Activated CD4-positive, alpha-beta T cell treated with anti-CD3 and anti-CD28 coated beads, Interleukin-2, amount 10 ng/mL, durations not matched to agents 24 days and 14 days (primary cell): ENCODE measurements at regions not wholly inside any gene's neighbourhood (a gene's known extent, or its start where the extent isn't known, plus 50 kb on each side); places are given as distances from the start of the nearest gene placed in this dataset.
"Not testable (repeated sequence)": the region's sequence is repeated elsewhere in the genome, so short reads cannot be mapped to it uniquely, and the experiment has no call there.

Experiments used
- DNase-seq: peaks from one replicate; pipeline ENCODE4 v3.0.0; 2022
- H3K27ac Mint-ChIP-seq: one replicate; pipeline ENCODE4 v1.8.0; 2022; ENCODE audit warnings: mild to moderate bottlenecking, mixed read lengths
- H3K27me3 Mint-ChIP-seq: one replicate; pipeline ENCODE4 v1.8.0; 2022; ENCODE audit warnings: mixed read lengths
- H3K36me3 Mint-ChIP-seq: one replicate; pipeline ENCODE4 v1.8.0; 2022; ENCODE audit warnings: low read depth, mild to moderate bottlenecking, mixed read lengths
- H3K4me1 Mint-ChIP-seq: one replicate; pipeline ENCODE4 v1.8.0; 2021; ENCODE audit warnings: mixed read lengths
- H3K4me3 Mint-ChIP-seq: one replicate; pipeline ENCODE4 v1.8.0; 2022; ENCODE audit warnings: mild to moderate bottlenecking, moderate library complexity, mixed read lengths
- H3K9me3 Mint-ChIP-seq: one replicate; pipeline ENCODE4 v1.8.0; 2021; ENCODE audit warnings: mixed read lengths
- intact Hi-C: fragments of 100-400 bp; cut with micrococcal nuclease; formaldehyde crosslinking; loops from one replicate; pipeline ENCODE4 v1.15.1; 2023

DNA sequence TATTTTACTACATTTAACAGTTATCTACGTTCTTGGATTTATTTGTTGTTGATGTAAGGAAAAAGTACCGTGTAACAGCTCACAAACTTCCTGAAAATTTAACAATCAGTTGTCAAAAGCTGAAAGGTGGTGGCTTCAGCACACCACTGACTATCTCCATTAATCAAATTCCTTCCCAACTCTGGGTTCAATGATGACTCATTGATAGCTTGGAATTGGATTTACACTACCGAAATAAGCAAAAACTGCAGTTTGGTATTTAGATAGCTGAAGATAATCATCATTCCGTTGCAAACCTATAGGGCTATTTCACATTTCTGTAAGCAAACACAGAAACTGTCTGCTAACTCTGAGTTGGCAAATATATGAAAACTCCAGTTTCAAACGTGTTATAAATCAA lies 322.3 kb upstream of the TFPI start:
- Mint-ChIP-seq H3K9me3 (no peaks in the 10 kb centered on the region), H3K27me3 (no peaks in the 10 kb centered on the region), H3K27ac (no peak overlapping the region), H3K4me3 (no peak overlapping the region), H3K36me3 (no peaks in the 10 kb centered on the region), H3K4me1 (no peaks in the 10 kb centered on the region)
- DNase-seq: no peak
- intact Hi-C loops: no loop called here

GRCh38 chr2:187877391-187877790 lies 323.2 kb upstream of the TFPI start:
- intact Hi-C loops: no loop called here
- no peaks in the 10 kb centered on the region for H3K27me3 Mint-ChIP-seq
- no peak for DNase-seq
- no peaks in the 10 kb centered on the region for H3K36me3 Mint-ChIP-seq
- H3K4me1 Mint-ChIP-seq: no peaks in the 10 kb centered on the region
- no peaks in the 10 kb centered on the region for H3K9me3 Mint-ChIP-seq
- no peak overlapping the region for H3K27ac Mint-ChIP-seq
- no peak overlapping the region for H3K4me3 Mint-ChIP-seq

- Mint-ChIP-seq H3K36me3 (no peaks in the 10 kb centered on the region), H3K4me3 (no peak overlapping the region), H3K4me1 (no peaks in the 10 kb centered on the region), H3K9me3 (no peaks in the 10 kb centered on the region), H3K27me3 (no peaks in the 10 kb centered on the region), H3K27ac (no peak overlapping the region)
- intact Hi-C loops: no loop called here
- DNase-seq: no peak
Measured at GRCh38 chr2:187878112-187878511, 323.9 kb upstream of the TFPI start.

GRCh38 chr2:187879491-187879890 lies 325.3 kb upstream of the TFPI start:
- H3K27ac Mint-ChIP-seq: no peak overlapping the region
- H3K4me3 Mint-ChIP-seq: no peak overlapping the region
- H3K9me3 Mint-ChIP-seq: no peaks in the 10 kb centered on the region
- DNase-seq: no peak
- no peaks in the 10 kb centered on the region for H3K4me1 Mint-ChIP-seq
- H3K27me3 Mint-ChIP-seq: no peaks in the 10 kb centered on the region
- intact Hi-C loops: no loop called here
- no peaks in the 10 kb centered on the region for H3K36me3 Mint-ChIP-seq

DNA sequence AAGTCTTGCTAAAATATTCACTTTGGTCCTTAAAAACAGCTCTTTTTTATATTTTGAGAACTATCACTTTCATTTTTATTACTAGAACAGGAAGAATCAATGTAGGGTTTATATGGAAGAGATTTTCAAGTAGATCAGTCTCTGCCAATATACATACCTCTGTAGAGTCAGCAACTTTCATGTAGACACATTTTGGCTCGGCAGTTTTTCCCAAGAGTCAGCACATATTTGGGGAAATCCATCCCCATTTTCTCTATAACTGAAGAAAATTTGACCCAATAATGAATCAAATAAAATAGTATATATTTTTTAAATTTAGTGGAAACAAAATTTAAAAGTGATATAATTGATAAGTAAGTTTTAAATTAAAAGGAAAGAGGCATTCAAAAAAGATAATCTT lies 329.8 kb upstream of the TFPI start:
- Mint-ChIP-seq H3K4me3 (no peak overlapping the region), H3K9me3 (no peaks in the 10 kb centered on the region), H3K36me3 (no peaks in the 10 kb centered on the region), H3K27me3 (no peaks in the 10 kb centered on the region), H3K27ac (no peak overlapping the region), H3K4me1 (no peaks in the 10 kb centered on the region)
- intact Hi-C loops: no loop called here
- DNase-seq: no peak

GRCh38 chr2:187890690-187891089 lies 336.5 kb upstream of the TFPI start:
- no peaks in the 10 kb centered on the region for H3K36me3 Mint-ChIP-seq
- DNase-seq: no peak
- no peaks in the 10 kb centered on the region for H3K9me3 Mint-ChIP-seq
- H3K27ac Mint-ChIP-seq: no peak overlapping the region
- no peaks in the 10 kb centered on the region for H3K27me3 Mint-ChIP-seq
- no peak overlapping the region for H3K4me3 Mint-ChIP-seq
- intact Hi-C loops: no loop called here
- H3K4me1 Mint-ChIP-seq: no peaks in the 10 kb centered on the region

- Mint-ChIP-seq H3K27ac (no peak overlapping the region), H3K4me3 (no peak overlapping the region), H3K4me1 (no peaks in the 10 kb centered on the region), H3K9me3 (no peaks in the 10 kb centered on the region), H3K36me3 (no peaks in the 10 kb centered on the region), H3K27me3 (no peaks in the 10 kb centered on the region)
- DNase-seq: no peak
- intact Hi-C loops: no loop called here
Measured at GRCh38 chr2:187900021-187900420, 345.8 kb upstream of the TFPI start.

- intact Hi-C loops: no loop called here
- H3K27me3 Mint-ChIP-seq: no peaks in the 10 kb centered on the region
- H3K36me3 Mint-ChIP-seq: no peaks in the 10 kb centered on the region
- no peak for DNase-seq
- no peak overlapping the region for H3K4me3 Mint-ChIP-seq
- H3K4me1 Mint-ChIP-seq: no peaks in the 10 kb centered on the region
- no peaks in the 10 kb centered on the region for H3K9me3 Mint-ChIP-seq
- H3K27ac Mint-ChIP-seq: no peak overlapping the region
Measured at GRCh38 chr2:187906021-187906420, 351.8 kb upstream of the TFPI start.

DNA sequence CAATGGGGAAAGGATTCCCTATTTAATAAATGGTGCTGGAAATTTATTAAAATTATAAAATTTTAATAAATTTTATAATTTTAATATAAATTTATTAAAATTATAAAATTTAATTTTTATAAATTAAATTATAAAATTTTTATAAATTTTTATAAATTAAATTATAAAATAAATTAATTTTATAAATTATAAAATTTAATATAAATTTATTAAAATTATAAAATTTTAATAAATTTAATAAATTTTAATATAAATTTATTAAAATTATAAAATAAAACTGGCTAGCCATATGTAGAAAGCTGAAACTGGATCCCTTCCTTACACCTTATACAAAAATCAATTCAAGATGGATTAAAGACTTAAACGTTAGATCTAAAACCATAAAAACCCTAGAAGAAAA lies 356.7 kb upstream of the TFPI start:
- H3K36me3 Mint-ChIP-seq, DNase-seq, H3K9me3 Mint-ChIP-seq, H3K27me3 Mint-ChIP-seq, H3K4me1 Mint-ChIP-seq, H3K4me3 Mint-ChIP-seq, intact Hi-C loops, H3K27ac Mint-ChIP-seq: not testable (repeated sequence)

DNA sequence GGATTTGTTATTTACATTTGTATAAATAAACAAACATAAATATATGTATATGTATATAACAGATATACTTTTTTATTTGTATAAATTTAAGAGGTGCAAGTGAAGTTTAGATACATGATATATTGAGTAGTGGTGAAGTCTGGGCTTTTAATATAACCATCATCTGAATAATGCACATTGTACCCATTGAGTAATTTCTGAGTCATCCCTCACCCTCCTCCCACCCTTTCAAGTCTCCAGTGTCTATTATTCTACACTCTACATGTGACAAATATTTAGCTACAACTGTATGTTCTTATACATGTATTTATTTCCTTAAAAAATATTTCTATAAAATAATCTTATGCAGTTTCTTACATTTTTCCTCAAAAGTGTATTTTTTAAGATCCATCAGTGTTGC lies 358.7 kb upstream of the TFPI start:
- no peaks in the 10 kb centered on the region for H3K4me1 Mint-ChIP-seq
- H3K9me3 Mint-ChIP-seq: no peaks in the 10 kb centered on the region
- H3K36me3 Mint-ChIP-seq: no peaks in the 10 kb centered on the region
- H3K27me3 Mint-ChIP-seq: no peaks in the 10 kb centered on the region
- H3K4me3 Mint-ChIP-seq: no peak overlapping the region
- no peak overlapping the region for H3K27ac Mint-ChIP-seq
- DNase-seq: no peak
- intact Hi-C loops: no loop called here

DNA sequence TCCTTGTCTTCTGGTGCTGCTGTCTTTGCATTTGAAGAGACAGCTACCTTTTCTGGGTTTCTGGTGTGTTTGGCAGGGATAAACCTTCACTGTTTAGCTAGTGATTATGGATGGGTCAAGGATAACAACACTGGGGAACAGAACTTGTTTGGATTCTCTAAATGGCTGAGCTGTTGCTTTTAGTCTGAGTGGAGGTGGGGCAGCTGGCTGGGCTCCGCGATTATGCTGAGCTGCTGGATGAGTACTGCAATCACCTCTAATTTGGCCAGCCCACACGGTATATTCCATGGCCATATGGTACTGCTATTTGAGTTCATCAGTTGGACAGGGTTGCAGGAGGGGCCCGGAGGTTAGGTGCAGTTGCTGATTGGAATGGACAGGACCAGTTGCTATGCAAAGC lies 361.6 kb upstream of the TFPI start:
- no peak for DNase-seq
- Mint-ChIP-seq H3K9me3 (no peaks in the 10 kb centered on the region), H3K4me1 (no peaks in the 10 kb centered on the region), H3K27me3 (no peaks in the 10 kb centered on the region), H3K4me3 (no peak overlapping the region), H3K36me3 (no peaks in the 10 kb centered on the region), H3K27ac (no peak overlapping the region)
- intact Hi-C loops: no loop called here

GRCh38 chr2:187916799-187917198 lies 362.6 kb upstream of the TFPI start:
- no peaks in the 10 kb centered on the region for H3K36me3 Mint-ChIP-seq
- no peak overlapping the region for H3K27ac Mint-ChIP-seq
- H3K9me3 Mint-ChIP-seq: no peaks in the 10 kb centered on the region
- H3K4me1 Mint-ChIP-seq: no peaks in the 10 kb centered on the region
- DNase-seq: no peak
- H3K4me3 Mint-ChIP-seq: no peak overlapping the region
- intact Hi-C loops: no loop called here
- no peaks in the 10 kb centered on the region for H3K27me3 Mint-ChIP-seq

- Mint-ChIP-seq H3K4me3 (no peak overlapping the region), H3K27ac (no peak overlapping the region), H3K4me1 (no peaks in the 10 kb centered on the region), H3K36me3 (no peaks in the 10 kb centered on the region), H3K9me3 (no peaks in the 10 kb centered on the region), H3K27me3 (no peaks in the 10 kb centered on the region)
- intact Hi-C loops: no loop called here
- no peak for DNase-seq
Measured at GRCh38 chr2:187917535-187917934, 363.3 kb upstream of the TFPI start.

DNA sequence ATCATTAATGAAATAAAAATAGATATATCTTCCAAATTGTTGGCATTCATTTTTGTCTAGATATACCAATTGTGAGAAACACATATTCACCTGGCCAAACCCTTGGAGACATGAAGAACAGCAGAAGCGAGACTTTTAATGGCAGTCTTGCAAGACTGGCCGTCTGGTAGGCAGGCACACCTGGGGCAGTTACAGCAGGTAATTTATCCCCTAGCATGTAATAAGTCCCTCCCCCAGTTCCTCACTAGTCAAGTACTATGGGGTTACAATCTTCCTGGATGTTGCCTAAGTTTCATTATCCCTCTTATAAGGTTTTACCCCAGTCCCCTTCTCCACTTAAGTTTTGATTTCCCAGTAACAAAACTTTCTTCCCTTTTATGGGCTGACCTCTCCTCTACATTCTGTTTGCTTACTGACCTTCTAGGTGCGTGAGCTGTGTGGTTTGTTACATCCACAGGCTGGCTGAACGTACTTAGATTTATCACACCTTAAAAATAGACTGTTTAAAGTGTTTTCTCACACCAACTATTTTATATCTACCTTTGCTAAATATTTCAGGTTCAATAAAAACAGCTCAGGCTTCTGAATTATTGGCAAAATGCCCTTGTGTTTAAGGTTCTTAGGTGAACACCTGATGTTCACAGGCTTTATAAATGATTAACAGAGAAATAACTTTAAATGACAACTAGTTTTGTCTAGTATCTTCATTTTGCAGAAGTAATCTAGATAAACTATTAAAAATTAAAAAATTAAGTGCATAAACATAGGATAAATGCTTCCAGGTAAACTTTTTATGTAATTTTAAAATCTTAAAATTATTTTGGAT lies 365.0 kb upstream of the TFPI start:
- intact Hi-C loops: no loop called here

GRCh38 chr2:187920511-187920910 lies 366.3 kb upstream of the TFPI start:
- intact Hi-C loops: no loop called here
- Mint-ChIP-seq H3K36me3 (no peaks in the 10 kb centered on the region), H3K4me3 (no peak overlapping the region), H3K9me3 (no peaks in the 10 kb centered on the region), H3K27me3 (no peaks in the 10 kb centered on the region), H3K4me1 (no peaks in the 10 kb centered on the region), H3K27ac (no peak overlapping the region)
- DNase-seq: no peak

More for the DNA sequence above, 365.0 kb upstream of the TFPI start:
- no peaks in the 10 kb centered on the region for H3K36me3 Mint-ChIP-seq
- H3K4me1 Mint-ChIP-seq: no peaks in the 10 kb centered on the region
- H3K27me3 Mint-ChIP-seq: no peaks in the 10 kb centered on the region
- no peak overlapping the region for H3K27ac Mint-ChIP-seq
- H3K9me3 Mint-ChIP-seq: no peaks in the 10 kb centered on the region
- no peak overlapping the region for H3K4me3 Mint-ChIP-seq
- no peak for DNase-seq
